C4-2B (cell line): ENCODE measurements at regions not wholly inside any gene's neighbourhood (a gene's known extent, or its start where the extent isn't known, plus 50 kb on each side); places are given as distances from the start of the nearest gene placed in this dataset.

Experiments used
- ZFX ChIP-seq: fragments of 450-650 bp; IDR thresholded peaks from 2 replicates; pipeline ENCODE4 v1.6.1; 2017
- TF ChIP-seq, protein P1 (sequence below): fragments of 450-650 bp; conservative IDR thresholded peaks from 2 replicates; pipeline ENCODE4 v1.5.1; 2017; ENCODE audit warnings: mild to moderate bottlenecking

DNA sequence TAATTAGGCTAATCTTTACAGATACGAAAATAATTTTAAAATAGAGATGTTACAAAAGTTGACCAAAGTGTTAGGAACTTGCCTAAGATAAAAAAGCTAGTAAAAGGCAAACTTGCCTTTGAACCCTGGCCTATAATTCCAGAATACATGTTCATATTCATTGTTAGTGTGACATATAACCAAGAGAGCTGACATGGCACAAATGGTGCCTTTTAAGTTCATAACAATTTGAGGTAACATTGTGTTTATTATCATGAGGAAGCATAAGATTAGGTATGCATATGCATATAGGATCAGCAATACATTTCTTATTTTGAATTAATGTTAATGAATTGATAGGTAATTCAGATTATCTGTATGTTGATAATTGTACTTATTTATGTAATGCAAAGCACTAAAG is 1537.9 kb upstream of the PRR20A start:
- TF ChIP-seq, protein P1, sequence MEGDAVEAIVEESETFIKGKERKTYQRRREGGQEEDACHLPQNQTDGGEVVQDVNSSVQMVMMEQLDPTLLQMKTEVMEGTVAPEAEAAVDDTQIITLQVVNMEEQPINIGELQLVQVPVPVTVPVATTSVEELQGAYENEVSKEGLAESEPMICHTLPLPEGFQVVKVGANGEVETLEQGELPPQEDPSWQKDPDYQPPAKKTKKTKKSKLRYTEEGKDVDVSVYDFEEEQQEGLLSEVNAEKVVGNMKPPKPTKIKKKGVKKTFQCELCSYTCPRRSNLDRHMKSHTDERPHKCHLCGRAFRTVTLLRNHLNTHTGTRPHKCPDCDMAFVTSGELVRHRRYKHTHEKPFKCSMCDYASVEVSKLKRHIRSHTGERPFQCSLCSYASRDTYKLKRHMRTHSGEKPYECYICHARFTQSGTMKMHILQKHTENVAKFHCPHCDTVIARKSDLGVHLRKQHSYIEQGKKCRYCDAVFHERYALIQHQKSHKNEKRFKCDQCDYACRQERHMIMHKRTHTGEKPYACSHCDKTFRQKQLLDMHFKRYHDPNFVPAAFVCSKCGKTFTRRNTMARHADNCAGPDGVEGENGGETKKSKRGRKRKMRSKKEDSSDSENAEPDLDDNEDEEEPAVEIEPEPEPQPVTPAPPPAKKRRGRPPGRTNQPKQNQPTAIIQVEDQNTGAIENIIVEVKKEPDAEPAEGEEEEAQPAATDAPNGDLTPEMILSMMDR: no peak
- no peak for TF ChIP-seq ZFX
